ENCODE measurements at regions not wholly inside any gene's neighbourhood (a gene's known extent, or its start where the extent isn't known, plus 50 kb on each side); places are given as distances from the start of the nearest gene placed in this dataset.

DNA sequence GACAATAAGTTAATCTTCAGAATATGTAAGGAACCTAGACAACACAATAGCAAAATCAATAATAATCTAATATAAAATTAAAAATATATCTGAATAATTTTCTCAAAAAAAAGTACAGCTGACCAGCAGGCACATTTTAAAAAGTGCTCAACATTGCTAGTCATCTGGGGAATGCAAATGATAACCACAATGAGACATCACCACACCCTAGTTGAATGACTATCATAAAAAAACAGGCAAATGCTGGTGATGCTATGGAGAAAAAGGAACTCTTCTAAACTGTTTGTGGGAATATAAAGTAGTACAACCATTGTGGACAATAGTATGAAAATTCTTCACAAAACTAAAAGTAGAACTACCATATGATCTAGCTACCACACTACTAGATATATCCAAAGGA, 956.9 kb upstream of the NDST4 start (continued):
- no peak for TF ChIP-seq GTF3A (CRISPR knock-in tag; conservative IDR thresholded peaks at IDR 0.05)
- TF ChIP-seq GZF1 (CRISPR knock-in tag; IDR thresholded peaks at IDR 0.05): no peak

DNA sequence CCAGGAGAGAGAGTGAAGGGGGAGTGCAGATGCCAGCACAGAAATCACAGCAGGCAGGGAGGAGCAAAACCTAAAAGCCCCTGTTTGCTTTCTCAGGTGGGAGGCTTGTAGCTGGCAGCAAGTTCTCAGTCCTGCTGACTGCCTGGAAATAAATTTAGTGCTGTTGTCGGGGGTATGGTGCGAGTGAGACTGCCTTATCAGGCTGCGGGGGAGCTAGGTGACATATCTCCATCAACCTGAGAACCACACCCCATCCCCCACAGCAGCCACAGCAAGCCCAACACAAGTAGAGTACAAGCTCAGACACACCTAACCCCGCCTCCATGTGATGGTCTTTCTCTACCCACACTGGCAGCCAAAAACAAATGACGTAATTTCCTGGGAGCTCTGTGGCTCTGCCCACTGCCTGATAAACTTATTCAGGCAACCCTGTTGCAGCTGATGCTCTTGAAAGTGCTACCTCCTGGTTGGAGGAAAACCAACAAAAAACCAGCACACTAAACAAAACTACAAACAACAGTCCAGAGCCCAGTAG, 953.4 kb upstream of the NDST4 start:
- CTCF ChIA-PET (ENCODE audit: low intra/inter-chr PET ratio, low total read pairs): no interaction called here
- ATAC-seq (no peak), DNase-seq (ENCODE audit: low spot score) (no peak), FAIRE-seq (no peak)
- Histone ChIP-seq H3K4me2 (ENCODE audit: low read depth, low read length) (no peak overlapping the region), H3K9ac (ENCODE audit: insufficient read depth, low read depth, low read length) (no peak overlapping the region), H3K4me1 (ENCODE audit: insufficient read depth, low read length) (no peaks in the 10 kb centered on the region), H3K36me3 (replicated peaks in 1 of 2; ENCODE audit: control insufficient read depth in 1 of 2, insufficient read depth in 2 of 2, low read length in 2 of 2) (no peaks in the 10 kb centered on the region), H3K27me3 (ENCODE audit: control insufficient read depth in 1 of 2, insufficient read depth in 2 of 2, low read length in 2 of 2) (no peaks in the 10 kb centered on the region), H3K27ac (ENCODE audit: extremely low read length, insufficient read depth, low read length) (no peak overlapping the region), H3K9me3 (ENCODE audit: low read length) (no peaks in the 10 kb centered on the region), H3K79me2 (ENCODE audit: insufficient read depth, low read length) (no peaks in the 10 kb centered on the region), H2AFZ (ENCODE audit: low read length) (no peak overlapping the region), H4K20me1 (ENCODE audit: insufficient read depth, low read length) (no peaks in the 10 kb centered on the region), H3K4me3 (replicated peaks in 1 of 3; ENCODE audit: insufficient read depth in 1 of 3, low read depth in 2 of 3, low read length in 3 of 3) (no peak overlapping the region)
- TF ChIP-seq ATF7 (IDR thresholded peaks at IDR 0.05) (peak; percentile 84), ATF7 (CRISPR knock-in tag; IDR thresholded peaks at IDR 0.05) (no peak), ZMYM3 (CRISPR knock-in tag; IDR thresholded peaks at IDR 0.05) (no peak), SUZ12 (IDR thresholded peaks at IDR 0.05; ENCODE audit: low read depth, low read length) (no peak), CHD2 (IDR thresholded peaks at IDR 0.05; ENCODE audit: low read depth, low read length) (no peak), DNMT3B (CRISPR knock-in tag; conservative IDR thresholded peaks at IDR 0.05) (no peak), ATF1 (CRISPR knock-in tag; IDR thresholded peaks at IDR 0.05) (no peak), XBP1 (CRISPR knock-in tag; IDR thresholded peaks at IDR 0.05) (no peak)
- TF ChIP-seq, protein P1, sequence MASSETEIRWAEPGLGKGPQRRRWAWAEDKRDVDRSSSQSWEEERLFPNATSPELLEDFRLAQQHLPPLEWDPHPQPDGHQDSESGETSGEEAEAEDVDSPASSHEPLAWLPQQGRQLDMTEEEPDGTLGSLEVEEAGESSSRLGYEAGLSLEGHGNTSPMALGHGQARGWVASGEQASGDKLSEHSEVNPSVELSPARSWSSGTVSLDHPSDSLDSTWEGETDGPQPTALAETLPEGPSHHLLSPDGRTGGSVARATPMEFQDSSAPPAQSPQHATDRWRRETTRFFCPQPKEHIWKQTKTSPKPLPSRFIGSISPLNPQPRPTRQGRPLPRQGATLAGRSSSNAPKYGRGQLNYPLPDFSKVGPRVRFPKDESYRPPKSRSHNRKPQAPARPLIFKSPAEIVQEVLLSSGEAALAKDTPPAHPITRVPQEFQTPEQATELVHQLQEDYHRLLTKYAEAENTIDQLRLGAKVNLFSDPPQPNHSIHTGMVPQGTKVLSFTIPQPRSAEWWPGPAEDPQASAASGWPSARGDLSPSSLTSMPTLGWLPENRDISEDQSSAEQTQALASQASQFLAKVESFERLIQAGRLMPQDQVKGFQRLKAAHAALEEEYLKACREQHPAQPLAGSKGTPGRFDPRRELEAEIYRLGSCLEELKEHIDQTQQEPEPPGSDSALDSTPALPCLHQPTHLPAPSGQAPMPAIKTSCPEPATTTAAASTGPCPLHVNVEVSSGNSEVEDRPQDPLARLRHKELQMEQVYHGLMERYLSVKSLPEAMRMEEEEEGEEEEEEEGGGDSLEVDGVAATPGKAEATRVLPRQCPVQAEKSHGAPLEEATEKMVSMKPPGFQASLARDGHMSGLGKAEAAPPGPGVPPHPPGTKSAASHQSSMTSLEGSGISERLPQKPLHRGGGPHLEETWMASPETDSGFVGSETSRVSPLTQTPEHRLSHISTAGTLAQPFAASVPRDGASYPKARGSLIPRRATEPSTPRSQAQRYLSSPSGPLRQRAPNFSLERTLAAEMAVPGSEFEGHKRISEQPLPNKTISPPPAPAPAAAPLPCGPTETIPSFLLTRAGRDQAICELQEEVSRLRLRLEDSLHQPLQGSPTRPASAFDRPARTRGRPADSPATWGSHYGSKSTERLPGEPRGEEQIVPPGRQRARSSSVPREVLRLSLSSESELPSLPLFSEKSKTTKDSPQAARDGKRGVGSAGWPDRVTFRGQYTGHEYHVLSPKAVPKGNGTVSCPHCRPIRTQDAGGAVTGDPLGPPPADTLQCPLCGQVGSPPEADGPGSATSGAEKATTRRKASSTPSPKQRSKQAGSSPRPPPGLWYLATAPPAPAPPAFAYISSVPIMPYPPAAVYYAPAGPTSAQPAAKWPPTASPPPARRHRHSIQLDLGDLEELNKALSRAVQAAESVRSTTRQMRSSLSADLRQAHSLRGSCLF (CRISPR knock-in tag; IDR thresholded peaks at IDR 0.05; ENCODE audit: borderline replicate concordance): no peak
- in situ Hi-C loops (cut with HindIII; ENCODE audit: extremely low pct_ligation_motif_present, low pct_unique_long_range_greater_than_20kb): no loop called here
- POLR2A ChIA-PET: no interaction called here
- no TSS peak for BruUV-seq (replicated peaks)
- intact Hi-C loops (cut with micrococcal nuclease; ENCODE audit: unreplicated experiment): no loop called here
- 0% methylated on average over 2 of the region's 5 CpGs for WGBS (ENCODE audit: low lambda C conversion rate)

Data from HepG2 (cell line).